GM20000 (cell line): ENCODE measurements at regions not wholly inside any gene's neighbourhood (a gene's known extent, or its start where the extent isn't known, plus 50 kb on each side); places are given as distances from the start of the nearest gene placed in this dataset.

Source experiments
- DNase-seq: peaks from one replicate; pipeline ENCODE4 v3.0.0; 2012; ENCODE audit warnings: low spot score
- CTCF ChIP-seq: IDR thresholded peaks from 2 replicates; pipeline ENCODE4 v1.5.1; 2012; ENCODE audit warnings: mild to moderate bottlenecking, control low read depth; ENCODE audit errors: extremely low read depth, missing control alignments

- DNase-seq, result no peak
- no peak for TF ChIP-seq CTCF
These were observed 445.8 kb upstream of the RGPD4 start for GRCh38 chr2:107380912-107381311.

- no peak for TF ChIP-seq CTCF
- DNase-seq, result no peak
These were observed 443.0 kb upstream of the RGPD4 start for GRCh38 chr2:107383691-107384090.

GRCh38 chr2:107384422-107384821 lies 442.3 kb upstream of the RGPD4 start:
- no peak for DNase-seq
- no peak for TF ChIP-seq CTCF

- TF ChIP-seq CTCF, result no peak
- no peak for DNase-seq
These were observed 440.8 kb upstream of the RGPD4 start for GRCh38 chr2:107385921-107386320.

- DNase-seq, result no peak
- no peak for TF ChIP-seq CTCF
These were observed 434.4 kb upstream of the RGPD4 start for GRCh38 chr2:107392241-107392704.

GRCh38 chr2:107393516-107393915 lies 433.2 kb upstream of the RGPD4 start:
- TF ChIP-seq CTCF, result no peak

GRCh38 chr2:107398683-107399082 lies 428.0 kb upstream of the RGPD4 start:
- no peak for TF ChIP-seq CTCF
- DNase-seq, result no peak

More at GRCh38 chr2:107393516-107393915, 433.2 kb upstream of the RGPD4 start:
- no peak for DNase-seq
